T-helper 17 cell (primary cell): ENCODE measurements at regions not wholly inside any gene's neighbourhood (a gene's known extent, or its start where the extent isn't known, plus 50 kb on each side); places are given as distances from the start of the nearest gene placed in this dataset.
A peak's percentile ranks its signal among the peaks of the same experiment; 100 is the strongest.

ENCODE experiments used
- ATAC-seq: fragments of 150-1000 bp; cut with Tn5 transposase; 2 replicates; pipeline ENCODE4 v1.10.0; 2021; ENCODE audit warnings: mild to moderate bottlenecking, moderate library complexity
- DNase-seq, 3 donors: peaks; one replicate each; pipeline versions ENCODE4 v3.0.0 to v3.0.0-alpha.2; 2020 to 2021
- H3K9me3 ChIP-seq: one replicate; pipeline ENCODE4 v1.7.0; 2013; ENCODE audit warnings: low read length, mild to moderate bottlenecking; ENCODE audit not compliant: control insufficient read depth, poor library complexity, severe bottlenecking
- H3K27ac Mint-ChIP-seq: one replicate; pipeline ENCODE4 v1.8.0; 2022; ENCODE audit warnings: mild to moderate bottlenecking, moderate library complexity, mixed read lengths
- H3K27me3 Mint-ChIP-seq: one replicate; pipeline ENCODE4 v1.8.0; 2022; ENCODE audit warnings: mixed read lengths
- H3K36me3 Mint-ChIP-seq: one replicate; pipeline ENCODE4 v1.8.0; 2022; ENCODE audit warnings: low read depth, mixed read lengths
- H3K4me1 Mint-ChIP-seq: one replicate; pipeline ENCODE4 v1.8.0; 2022; ENCODE audit warnings: mild to moderate bottlenecking, mixed read lengths
- H3K4me3 Mint-ChIP-seq: one replicate; pipeline ENCODE4 v1.8.0; 2022; ENCODE audit warnings: mild to moderate bottlenecking, moderate library complexity, mixed read lengths

DNA sequence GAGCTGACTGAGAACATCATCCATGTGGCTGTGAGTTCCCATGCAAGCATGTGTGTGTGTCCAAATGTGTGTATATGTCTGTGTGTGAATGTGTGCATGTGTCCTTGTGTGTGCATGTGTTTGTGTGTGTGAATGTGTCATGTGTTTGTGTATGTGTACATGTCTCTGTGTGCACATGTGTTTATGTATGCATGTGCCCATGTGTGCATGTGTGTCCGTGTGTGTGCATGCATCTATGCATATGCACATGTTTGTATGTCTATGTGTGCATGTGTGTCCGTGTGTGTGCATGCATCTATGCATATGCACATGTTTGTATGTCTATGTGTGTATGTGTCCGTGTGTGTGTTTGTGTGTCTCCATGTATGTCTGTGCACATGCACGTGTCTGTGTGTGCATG is 99.7 kb downstream of the LBH start:
- no peaks in the 10 kb centered on the region for H3K9me3 ChIP-seq
- Mint-ChIP-seq H3K4me3 (no peak overlapping the region), H3K27ac (no peak overlapping the region), H3K36me3 (no peaks in the 10 kb centered on the region), H3K4me1 (peaks cover 34% of the 10 kb centered on the region), H3K27me3 (no peaks in the 10 kb centered on the region)
- ATAC-seq (no peak), DNase-seq (no peak)

DNA sequence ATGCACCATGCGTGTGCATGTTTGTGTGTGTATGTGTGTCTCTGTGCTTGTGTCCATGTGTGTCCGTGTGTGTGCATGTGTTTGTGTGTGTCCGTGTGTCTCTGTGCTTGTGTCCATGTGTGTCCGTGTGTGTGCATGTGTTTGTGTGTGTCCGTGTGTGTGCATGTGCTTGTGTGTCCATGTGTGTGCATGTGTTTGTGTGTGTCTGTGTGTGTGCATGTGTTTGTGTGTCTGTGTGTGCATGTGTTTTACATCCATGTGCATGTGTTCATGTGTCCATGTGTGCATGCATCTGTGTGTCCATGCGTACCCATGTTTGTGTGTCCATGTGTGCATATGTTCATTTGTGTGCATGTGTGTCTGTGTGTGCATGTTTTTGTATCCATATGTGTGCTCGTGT is 100.5 kb downstream of the LBH start:
- Mint-ChIP-seq H3K36me3 (no peaks in the 10 kb centered on the region), H3K27me3 (no peaks in the 10 kb centered on the region), H3K4me3 (no peak overlapping the region), H3K27ac (peak overlapping the region; percentile 97), H3K4me1 (peaks cover 42% of the 10 kb centered on the region)
- ATAC-seq (no peak), DNase-seq (no peak)
- no peaks in the 10 kb centered on the region for H3K9me3 ChIP-seq

DNA sequence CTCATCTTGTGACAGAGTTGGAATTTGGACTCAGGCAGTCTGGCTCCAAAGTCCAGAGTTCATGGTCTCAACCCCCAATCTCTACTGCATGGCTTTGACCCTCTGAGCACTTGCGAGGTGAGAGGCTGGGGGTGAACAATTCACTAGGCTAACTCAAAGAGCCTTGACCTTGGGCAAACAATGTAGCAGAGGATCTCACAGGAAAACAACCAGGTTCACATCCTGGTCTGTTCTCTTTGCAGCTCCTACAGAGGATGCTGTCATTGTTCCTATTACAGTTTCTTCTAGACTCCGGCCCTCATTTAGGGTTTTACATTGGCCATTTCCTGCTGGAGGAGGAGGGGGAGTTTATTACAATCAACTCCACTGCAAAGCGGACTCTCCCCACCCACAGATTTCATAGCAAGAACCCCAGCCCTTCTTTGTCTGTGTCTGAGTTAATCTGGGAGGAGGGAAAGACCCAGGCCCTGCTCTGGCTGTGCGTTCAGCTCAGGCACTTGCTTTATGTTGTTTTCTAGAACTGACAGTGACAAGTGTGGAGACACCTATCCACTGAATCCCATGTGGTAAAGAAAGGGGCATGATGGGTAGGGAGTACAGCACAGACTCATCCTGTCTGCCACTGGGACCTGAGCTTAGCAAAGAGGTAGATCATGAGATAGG is 101.6 kb downstream of the LBH start:
- ATAC-seq, result no peak
- Mint-ChIP-seq H3K4me3 (peak overlapping the region; percentile 63), H3K4me1 (peaks cover 52% of the 10 kb centered on the region), H3K27ac (peak overlapping the region; percentile 97), H3K36me3 (no peaks in the 10 kb centered on the region), H3K27me3 (no peaks in the 10 kb centered on the region)
- no peaks in the 10 kb centered on the region for H3K9me3 ChIP-seq
- DNase-seq, result no peak

DNA sequence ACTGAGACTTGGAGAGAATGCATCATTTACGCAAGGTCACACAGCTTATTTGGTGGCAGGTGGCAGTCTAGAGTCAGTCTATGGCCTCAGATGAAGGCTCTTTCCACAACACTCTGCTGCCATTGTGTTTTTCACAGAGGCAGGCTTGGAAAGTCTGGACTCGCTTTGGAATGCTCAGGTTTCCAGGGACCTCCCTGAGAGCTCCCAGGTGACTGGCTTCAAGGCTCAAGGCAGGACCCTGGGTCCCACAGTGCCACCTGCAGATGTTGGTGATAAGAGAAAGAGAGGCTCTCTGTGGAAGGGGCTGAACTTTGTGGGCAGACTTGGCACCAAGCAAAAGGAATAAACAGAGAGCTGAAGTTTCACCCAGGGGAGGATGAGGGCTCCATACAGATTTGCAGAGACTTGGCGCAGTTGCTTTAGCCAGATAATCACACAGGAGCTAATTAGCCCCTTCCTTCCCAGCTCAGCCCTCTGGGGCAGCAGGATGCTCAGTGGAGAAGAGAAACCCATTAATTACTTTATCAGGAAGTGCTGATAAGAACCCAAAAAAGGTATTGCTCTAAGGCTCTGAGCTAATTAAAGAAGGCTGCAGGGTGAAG is 103.5 kb downstream of the LBH start:
- H3K4me3 Mint-ChIP-seq, result peak overlapping the region; percentile 77
- no peaks in the 10 kb centered on the region for H3K9me3 ChIP-seq
- peaks cover 60% of the 10 kb centered on the region for H3K4me1 Mint-ChIP-seq
- DNase-seq (no peak), ATAC-seq (peak; percentile 21)
- H3K27me3 Mint-ChIP-seq, result no peaks in the 10 kb centered on the region
- peak overlapping the region; percentile 97 for H3K27ac Mint-ChIP-seq
- no peaks in the 10 kb centered on the region for H3K36me3 Mint-ChIP-seq

DNA sequence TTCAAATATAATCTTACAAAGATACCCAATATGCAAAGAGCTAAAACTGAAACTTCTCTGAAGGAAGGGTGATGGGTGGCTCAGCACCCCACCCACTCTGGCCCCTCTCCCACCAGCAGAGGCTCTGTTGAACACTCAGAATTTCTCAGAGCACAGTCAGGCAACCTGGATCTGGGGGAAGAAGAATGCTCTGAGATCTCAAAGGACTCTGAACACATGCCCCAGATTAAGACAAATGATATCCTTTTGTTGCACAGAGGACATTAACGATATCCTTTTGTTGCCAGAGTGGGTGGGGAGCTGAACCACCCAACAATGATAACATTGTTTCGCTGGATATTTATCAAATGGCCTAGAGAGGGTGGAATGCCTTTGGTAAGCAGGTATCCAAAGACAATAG is 104.8 kb downstream of the LBH start:
- H3K9me3 ChIP-seq, result no peaks in the 10 kb centered on the region
- Mint-ChIP-seq H3K27ac (peak overlapping the region; percentile 97), H3K36me3 (no peaks in the 10 kb centered on the region), H3K4me3 (peak overlapping the region; percentile 89), H3K27me3 (no peaks in the 10 kb centered on the region), H3K4me1 (peaks cover 57% of the 10 kb centered on the region)
- no peak for DNase-seq
- ATAC-seq, result no peak

DNA sequence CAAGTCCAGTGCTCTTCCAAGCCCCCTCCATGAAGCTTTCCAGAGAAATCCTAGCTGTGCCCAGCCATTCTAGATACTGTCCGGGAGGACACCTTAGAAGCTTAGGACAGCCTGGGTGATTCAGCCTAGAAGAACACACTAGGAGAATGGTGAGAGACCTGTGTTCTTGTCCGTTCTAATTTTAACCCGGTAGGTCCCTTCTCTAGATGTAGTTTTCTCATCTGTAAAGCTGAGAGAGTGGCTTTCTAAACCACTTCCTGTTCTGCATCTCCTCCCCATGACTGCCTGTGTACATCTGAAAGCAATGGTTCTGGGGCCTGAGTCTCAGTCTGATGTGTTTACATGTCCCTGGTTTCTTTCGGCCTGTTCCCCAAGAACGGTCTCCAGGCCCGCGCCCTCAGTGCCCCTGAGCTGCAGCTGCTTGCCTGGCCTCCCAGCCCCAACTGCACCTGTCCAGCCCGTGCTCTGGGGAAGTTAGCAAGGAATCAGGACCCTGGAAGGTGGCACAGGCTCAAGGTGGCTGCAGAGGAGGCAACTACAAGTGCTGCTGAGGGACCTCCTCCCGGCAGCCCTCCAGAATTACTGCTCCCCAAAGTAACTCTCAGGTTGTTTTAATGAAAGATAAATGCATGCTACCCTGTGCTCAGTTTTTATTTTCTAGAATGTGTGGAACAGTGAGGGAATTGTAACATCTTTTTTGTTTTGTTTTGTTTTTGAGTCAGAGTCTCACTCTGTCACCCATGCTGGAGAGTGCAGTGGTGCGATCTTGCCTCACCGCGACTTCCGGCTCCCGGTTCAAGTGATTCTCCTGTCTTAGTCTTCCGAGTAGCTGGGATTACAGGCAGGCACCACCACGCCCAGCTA is 105.9 kb downstream of the LBH start:
- Mint-ChIP-seq H3K27me3 (no peaks in the 10 kb centered on the region), H3K4me1 (peaks cover 57% of the 10 kb centered on the region), H3K36me3 (peaks cover 2% of the 10 kb centered on the region), H3K4me3 (peak overlapping the region; percentile 89), H3K27ac (peak overlapping the region; percentile 97)
- peak; percentile 6 to 14 (median 13) for DNase-seq
- peak; percentile 89 for ATAC-seq
- H3K9me3 ChIP-seq, result no peaks in the 10 kb centered on the region

DNA sequence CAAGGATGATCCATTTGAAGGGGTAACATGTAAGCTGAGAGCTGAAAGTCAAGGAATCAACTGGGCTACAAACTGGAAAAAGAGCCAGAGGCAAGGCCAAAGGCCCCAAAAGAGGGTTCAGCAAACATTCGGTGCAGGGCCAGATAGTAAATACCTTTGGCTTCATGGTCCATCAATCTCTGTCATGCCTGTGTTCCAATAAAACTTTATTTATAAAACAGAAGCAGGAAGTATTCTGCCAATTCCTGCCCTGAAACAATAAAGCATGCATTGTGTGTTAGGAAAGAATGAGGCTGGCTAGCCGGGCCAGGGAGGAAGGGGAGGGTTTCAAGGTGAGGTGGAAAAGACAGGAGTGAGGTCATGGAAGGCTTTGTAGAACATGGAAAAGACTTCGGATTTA is 107.1 kb downstream of the LBH start:
- Mint-ChIP-seq H3K36me3 (peaks cover 2% of the 10 kb centered on the region), H3K27me3 (no peaks in the 10 kb centered on the region), H3K4me3 (peak overlapping the region; percentile 89), H3K27ac (peak overlapping the region; percentile 97), H3K4me1 (peaks cover 49% of the 10 kb centered on the region)
- no peaks in the 10 kb centered on the region for H3K9me3 ChIP-seq
- no peak for ATAC-seq
- DNase-seq, result no peak

DNA sequence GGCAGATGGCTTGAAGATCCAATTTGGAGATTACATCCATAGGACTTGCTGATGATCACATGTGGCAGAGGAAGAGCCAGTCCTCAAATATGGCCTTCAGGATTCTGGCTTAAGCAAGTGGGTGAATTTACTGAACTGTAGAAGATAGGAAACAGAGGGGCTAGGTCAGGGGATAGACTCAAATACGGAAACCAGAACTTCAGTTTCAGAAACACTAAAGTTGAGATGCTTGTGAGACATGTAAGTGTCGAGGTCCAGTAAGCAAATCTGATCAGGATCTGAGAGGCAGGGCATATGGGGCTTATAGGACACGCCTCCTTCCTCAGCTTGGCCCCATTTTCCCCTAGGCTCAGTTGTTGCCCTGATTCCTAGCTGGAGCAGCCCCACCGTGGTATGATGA is 107.7 kb downstream of the LBH start:
- Mint-ChIP-seq H3K4me1 (peaks cover 44% of the 10 kb centered on the region), H3K4me3 (no peak overlapping the region), H3K27me3 (no peaks in the 10 kb centered on the region), H3K36me3 (peaks cover 2% of the 10 kb centered on the region), H3K27ac (peak overlapping the region; percentile 97)
- no peak for ATAC-seq
- H3K9me3 ChIP-seq, result no peaks in the 10 kb centered on the region
- DNase-seq, result no peak

DNA sequence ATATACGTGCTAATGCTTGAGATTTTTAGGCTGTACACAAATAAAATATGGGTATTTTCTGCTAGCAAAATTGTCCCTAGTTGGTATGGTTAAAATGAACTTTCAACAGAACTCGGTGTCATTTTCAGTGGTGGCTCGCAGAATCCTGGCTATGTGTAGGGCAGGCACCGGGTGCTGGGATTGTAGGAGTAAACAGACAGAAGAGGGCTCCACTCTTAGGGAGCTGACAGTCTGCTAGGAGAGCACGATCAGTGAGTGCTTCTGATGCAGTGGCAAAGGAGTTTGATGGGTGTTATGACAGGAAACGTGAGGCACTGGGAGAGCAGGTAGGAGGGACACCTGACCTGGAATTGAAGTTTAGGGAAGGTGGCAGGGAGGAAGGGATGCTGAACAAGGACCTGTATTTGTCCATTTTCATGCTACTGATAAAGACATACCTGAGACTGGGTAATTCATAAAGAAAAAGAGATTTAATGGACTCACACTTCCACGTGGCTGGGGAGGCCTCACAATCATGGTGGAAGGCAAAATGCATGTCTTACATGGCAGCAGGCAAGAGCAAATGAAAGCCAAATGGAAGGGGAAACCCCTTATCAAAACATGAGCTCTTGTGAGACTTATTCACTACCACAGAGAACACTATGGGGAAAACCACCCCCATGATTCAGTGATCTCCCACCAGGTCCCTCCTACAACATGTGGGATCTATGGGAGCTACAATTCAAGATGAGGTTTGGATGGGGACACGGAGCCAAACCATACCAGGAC is 105.4 kb upstream of the LCLAT1 start:
- no peak overlapping the region for H3K27ac Mint-ChIP-seq
- H3K36me3 Mint-ChIP-seq, result peaks cover 2% of the 10 kb centered on the region
- H3K27me3 Mint-ChIP-seq, result no peaks in the 10 kb centered on the region
- H3K4me1 Mint-ChIP-seq, result peaks cover 20% of the 10 kb centered on the region
- no peaks in the 10 kb centered on the region for H3K9me3 ChIP-seq
- DNase-seq (no peak), ATAC-seq (no peak)
- H3K4me3 Mint-ChIP-seq, result no peak overlapping the region

DNA sequence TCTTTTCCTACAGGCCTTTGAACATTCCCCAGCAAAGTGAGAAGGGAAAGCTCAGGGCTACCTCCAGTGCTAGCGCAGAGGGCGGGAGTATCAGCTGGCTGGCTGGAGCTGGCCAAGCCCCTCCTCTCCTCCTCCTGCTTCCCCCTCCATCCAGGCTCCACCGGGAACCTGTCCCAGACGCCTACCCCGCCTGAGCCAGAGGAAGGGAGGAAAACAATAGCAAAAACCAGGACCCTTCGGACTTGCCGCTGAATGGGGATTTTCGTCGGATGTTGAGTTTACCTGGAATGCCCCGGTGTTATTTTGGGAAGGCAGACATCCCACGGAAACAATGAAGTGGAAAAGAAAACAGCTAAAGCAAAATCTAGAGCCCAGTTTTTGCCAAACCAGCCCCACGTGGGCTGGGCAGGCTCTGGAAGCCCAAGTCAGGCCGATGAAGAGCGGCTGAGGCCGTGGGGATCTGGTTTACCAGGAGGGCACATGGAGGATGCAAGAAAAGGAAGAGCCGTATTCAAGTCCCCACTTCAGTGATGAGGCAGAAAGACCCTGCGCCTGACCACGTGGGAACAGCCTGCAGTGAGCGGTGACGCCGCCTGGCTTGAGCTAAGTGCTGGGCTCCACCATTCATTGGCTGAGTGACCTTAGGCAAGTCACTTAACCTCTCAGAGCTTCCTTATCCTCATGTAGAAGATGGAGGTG is 100.4 kb upstream of the LCLAT1 start:
- no peaks in the 10 kb centered on the region for H3K9me3 ChIP-seq
- Mint-ChIP-seq H3K4me1 (no peaks in the 10 kb centered on the region), H3K27me3 (no peaks in the 10 kb centered on the region), H3K27ac (no peak overlapping the region), H3K36me3 (peaks cover under 1% of the 10 kb centered on the region), H3K4me3 (no peak overlapping the region)
- no peak for DNase-seq
- ATAC-seq, result no peak

DNA sequence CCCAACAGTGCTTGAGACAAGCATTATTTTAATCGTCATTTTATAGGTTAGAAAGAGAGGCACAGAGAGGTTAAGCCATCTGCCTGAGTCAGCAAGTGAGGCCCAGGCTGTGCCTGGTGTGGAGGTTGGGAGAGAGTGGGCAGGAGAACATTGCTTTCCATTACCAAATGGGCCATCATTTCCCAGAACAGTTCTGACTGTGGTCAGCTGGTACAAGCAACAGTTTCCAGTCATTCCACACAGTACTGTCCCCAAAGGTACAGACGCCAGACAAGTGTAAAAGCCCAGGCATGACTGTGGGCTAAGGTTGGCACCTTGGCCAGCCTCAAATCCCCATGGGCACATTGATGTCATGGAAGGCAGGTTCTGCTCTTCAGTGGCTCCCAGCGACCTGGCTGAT is 98.2 kb upstream of the LCLAT1 start:
- Mint-ChIP-seq H3K36me3 (no peaks in the 10 kb centered on the region), H3K27ac (no peak overlapping the region), H3K4me1 (no peaks in the 10 kb centered on the region), H3K4me3 (no peak overlapping the region), H3K27me3 (no peaks in the 10 kb centered on the region)
- DNase-seq, result no peak
- no peaks in the 10 kb centered on the region for H3K9me3 ChIP-seq
- no peak for ATAC-seq

DNA sequence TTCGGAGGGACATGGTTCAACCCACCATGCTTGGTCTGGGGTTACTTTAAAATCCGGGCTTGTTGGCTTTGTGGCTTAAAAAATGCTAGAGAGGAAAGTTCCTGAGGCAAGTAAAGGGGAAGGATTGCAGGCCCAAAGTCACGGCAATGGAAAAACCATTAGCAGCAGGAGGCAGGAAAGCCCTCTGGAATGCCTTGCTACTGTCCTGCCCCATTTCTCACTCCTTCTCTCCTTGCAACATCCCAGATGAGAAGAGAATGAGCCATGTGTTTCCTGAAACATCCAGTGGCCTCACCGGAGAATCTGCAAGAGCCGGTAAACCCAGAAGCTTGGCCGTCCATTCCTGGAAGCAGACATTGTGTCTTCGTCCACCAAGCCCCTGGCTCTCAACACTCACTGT is 97.4 kb upstream of the LCLAT1 start:
- DNase-seq, result no peak
- no peak for ATAC-seq
- no peak overlapping the region for H3K4me3 Mint-ChIP-seq
- H3K27ac Mint-ChIP-seq, result no peak overlapping the region
- no peaks in the 10 kb centered on the region for H3K36me3 Mint-ChIP-seq
- no peaks in the 10 kb centered on the region for H3K27me3 Mint-ChIP-seq
- H3K9me3 ChIP-seq, result no peaks in the 10 kb centered on the region
- no peaks in the 10 kb centered on the region for H3K4me1 Mint-ChIP-seq
